ENCODE measurements at regions not wholly inside any gene's neighbourhood (a gene's known extent, or its start where the extent isn't known, plus 50 kb on each side); places are given as distances from the start of the nearest gene placed in this dataset.

DNA sequence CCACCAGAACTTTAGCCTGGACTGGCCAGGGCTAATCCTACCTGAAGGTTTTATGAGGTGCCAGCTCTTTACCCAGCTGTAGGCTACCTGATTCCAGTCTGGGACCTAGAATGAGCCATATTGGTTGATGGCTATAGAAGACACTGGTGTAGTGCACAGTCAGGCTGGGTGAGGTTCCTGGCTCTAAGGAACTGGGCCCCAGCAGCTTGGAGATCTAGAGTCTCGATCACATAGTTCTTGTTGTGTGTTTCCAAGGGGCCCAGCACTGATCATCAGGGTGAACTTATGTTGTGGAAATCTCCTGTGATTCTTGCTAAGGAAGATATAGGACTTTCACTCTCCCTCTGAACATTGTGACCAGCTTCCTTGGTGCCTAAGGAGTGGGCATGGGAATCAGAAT, 236.3 kb downstream of the ZNF536 start:
- Histone ChIP-seq H3T11ph (ENCODE audit: low read length) (no peak overlapping the region), H3K9ac (ENCODE audit: extremely low read depth, insufficient read length, low read length) (no peak overlapping the region), H3K23me2 (ENCODE audit: insufficient read length, low read depth, low read length, poor library complexity, severe bottlenecking) (no peaks in the 10 kb centered on the region), H2AFZ (ENCODE audit: low read length) (no peak overlapping the region), H3K23ac (ENCODE audit: insufficient read length, low read depth, low read length) (no peak overlapping the region), H4K20me1 (ENCODE audit: control insufficient read depth, insufficient read depth, insufficient read length) (no peaks in the 10 kb centered on the region), H3K4me2 (ENCODE audit: insufficient read depth, insufficient read length, low read length) (no peak overlapping the region), H4K8ac (replicated peaks; ENCODE audit: insufficient read length, low read depth, low read length) (no peak overlapping the region), H3K56ac (ENCODE audit: insufficient read length, low read depth, low read length) (no peak overlapping the region), H3K4ac (ENCODE audit: low read depth, low read length) (no peak overlapping the region), H2BK12ac (ENCODE audit: insufficient read length, low read depth, low read length) (no peak overlapping the region), H2AK5ac (ENCODE audit: insufficient read length, low read length) (no peak overlapping the region), H2BK5ac (ENCODE audit: insufficient read length, low read length) (no peak overlapping the region), H3K4me1 (ENCODE audit: insufficient read depth, low read length) (no peaks in the 10 kb centered on the region), H4K5ac (ENCODE audit: insufficient read length, low read depth, low read length) (no peak overlapping the region), H3K27ac (ENCODE audit: insufficient read length, low read depth, low read length) (no peak overlapping the region), H2BK15ac (ENCODE audit: low read depth, low read length) (no peak overlapping the region), H3K79me1 (ENCODE audit: insufficient read depth, low read depth, low read length, poor library complexity, severe bottlenecking) (no peaks in the 10 kb centered on the region), H2BK120ac (ENCODE audit: low read depth, low read length, poor library complexity, severe bottlenecking) (no peak overlapping the region), H2BK20ac (ENCODE audit: low read depth, low read length, poor library complexity, severe bottlenecking) (no peak overlapping the region), H3K9me3 (ENCODE audit: control insufficient read depth, low read depth, low read length) (no peaks in the 10 kb centered on the region), H3K79me2 (ENCODE audit: insufficient read depth, low read length) (no peaks in the 10 kb centered on the region), H3K18ac (ENCODE audit: insufficient read length, low read depth, low read length) (no peak overlapping the region), H3K27me3 (ENCODE audit: insufficient read depth, low read length) (no peaks in the 10 kb centered on the region), H4K91ac (ENCODE audit: insufficient read length, low read depth, low read length) (no peak overlapping the region), H3K14ac (ENCODE audit: insufficient read depth, low read length) (no peak overlapping the region)
- Mint-ChIP-seq H3K9me3 (no peaks in the 10 kb centered on the region), H3K36me3 (ENCODE audit: insufficient read depth in 1 of 3, low read depth in 3 of 3) (no peaks in the 10 kb centered on the region; a peak in 1 of 7 replicates), H3K27me3 (ENCODE audit: low read depth) (peaks cover 3% of the 10 kb centered on the region), H3K27ac (no peak overlapping the region), H3K4me1 (no peaks in the 10 kb centered on the region), H3K4me3 (no peak overlapping the region)
- no peak for DNase-seq
- WGBS (ENCODE audit: extremely low coverage, insufficient read length, low lambda C conversion rate), result no CpG with 5 or more reads among the region's 1 CpG
- TF ChIP-seq, protein P1, sequence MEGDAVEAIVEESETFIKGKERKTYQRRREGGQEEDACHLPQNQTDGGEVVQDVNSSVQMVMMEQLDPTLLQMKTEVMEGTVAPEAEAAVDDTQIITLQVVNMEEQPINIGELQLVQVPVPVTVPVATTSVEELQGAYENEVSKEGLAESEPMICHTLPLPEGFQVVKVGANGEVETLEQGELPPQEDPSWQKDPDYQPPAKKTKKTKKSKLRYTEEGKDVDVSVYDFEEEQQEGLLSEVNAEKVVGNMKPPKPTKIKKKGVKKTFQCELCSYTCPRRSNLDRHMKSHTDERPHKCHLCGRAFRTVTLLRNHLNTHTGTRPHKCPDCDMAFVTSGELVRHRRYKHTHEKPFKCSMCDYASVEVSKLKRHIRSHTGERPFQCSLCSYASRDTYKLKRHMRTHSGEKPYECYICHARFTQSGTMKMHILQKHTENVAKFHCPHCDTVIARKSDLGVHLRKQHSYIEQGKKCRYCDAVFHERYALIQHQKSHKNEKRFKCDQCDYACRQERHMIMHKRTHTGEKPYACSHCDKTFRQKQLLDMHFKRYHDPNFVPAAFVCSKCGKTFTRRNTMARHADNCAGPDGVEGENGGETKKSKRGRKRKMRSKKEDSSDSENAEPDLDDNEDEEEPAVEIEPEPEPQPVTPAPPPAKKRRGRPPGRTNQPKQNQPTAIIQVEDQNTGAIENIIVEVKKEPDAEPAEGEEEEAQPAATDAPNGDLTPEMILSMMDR (conservative IDR thresholded peaks at IDR 0.05), result no peak

Measured in H9 (cell line).